DMS79 treated with DMSO at 0.1 percent for 48 hours (cell line): ENCODE measurements at regions not wholly inside any gene's neighbourhood (a gene's known extent, or its start where the extent isn't known, plus 50 kb on each side); places are given as distances from the start of the nearest gene placed in this dataset.
"Not testable (repeated sequence)": the region's sequence is repeated elsewhere in the genome, so short reads cannot be mapped to it uniquely, and the experiment has no call there.

Experiments used
- DNase-seq: peaks from one replicate; lab custom pipeline; 2025; lab: John Stamatoyannopoulos, UW

DNA sequence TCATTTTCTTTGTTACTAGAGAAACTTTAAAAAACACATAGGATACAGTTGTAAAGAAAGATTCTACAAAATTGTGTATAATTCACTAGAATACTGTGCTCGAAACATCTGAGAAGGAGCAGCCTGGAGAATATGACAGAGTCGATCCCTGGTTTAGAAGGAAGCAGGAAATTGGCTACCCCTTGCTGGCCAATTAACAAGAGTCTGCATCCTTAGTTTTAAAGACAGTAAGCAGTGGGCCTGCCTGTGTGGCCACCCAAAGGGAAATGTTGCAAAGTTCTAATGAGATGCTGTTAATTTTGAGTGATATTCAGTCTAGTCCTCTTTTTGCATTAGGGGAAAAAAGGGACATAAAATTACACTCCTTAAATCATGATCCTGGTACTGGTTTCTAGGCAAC lies 988.6 kb downstream of the PCDH17 start:
- no peak for DNase-seq

GRCh38 chr13:58625703-58626389 lies 994.3 kb downstream of the PCDH17 start:
- DNase-seq: no peak

DNA sequence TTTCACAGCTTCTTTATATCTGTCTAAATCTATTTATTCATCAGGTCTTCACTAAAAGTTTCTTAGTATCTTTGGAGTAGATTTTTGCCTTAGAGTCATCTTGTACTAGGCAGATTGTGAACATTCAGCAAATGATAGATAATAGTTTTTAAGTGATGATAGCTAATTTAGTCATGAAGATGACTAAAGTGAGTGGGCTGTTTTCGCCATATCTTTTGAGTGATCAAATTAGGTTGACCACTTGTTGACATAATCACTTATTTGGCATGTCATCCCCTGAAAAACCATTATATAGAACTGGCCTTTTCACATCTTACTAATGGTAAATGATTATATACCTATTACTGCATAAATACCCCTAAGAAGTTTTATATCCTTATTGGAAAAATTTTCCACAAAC lies 999.2 kb downstream of the PCDH17 start:
- DNase-seq: no peak

GRCh38 chr13:58633226-58633625 lies 1001.7 kb downstream of the PCDH17 start:
- DNase-seq: no peak

GRCh38 chr13:58655086-58655485 lies 1023.5 kb downstream of the PCDH17 start:
- DNase-seq: no peak

- no peak for DNase-seq
Observed at GRCh38 chr13:58660826-58661225, 1029.3 kb downstream of the PCDH17 start.

- DNase-seq: no peak
Observed at GRCh38 chr13:58666331-58666730, 1034.8 kb downstream of the PCDH17 start.

DNA sequence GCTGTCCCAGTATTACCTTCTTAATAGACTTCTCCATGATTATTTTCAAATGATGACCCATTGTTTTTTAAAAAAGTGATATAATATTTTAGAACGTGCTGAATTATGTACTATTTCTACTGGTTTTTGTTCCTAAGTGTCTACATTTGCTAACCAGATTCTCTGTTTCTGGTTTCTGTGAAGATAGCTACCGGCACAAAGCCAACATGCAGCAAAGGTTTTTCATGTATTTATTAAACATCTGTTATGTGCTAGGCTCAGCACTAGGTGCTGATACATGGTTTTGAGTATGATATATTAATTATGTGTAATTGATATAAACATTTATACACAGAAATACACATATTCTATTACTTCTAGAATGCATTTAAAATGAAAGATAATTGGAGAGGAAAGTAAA lies 1035.6 kb downstream of the PCDH17 start:
- DNase-seq: no peak

GRCh38 chr13:58680115-58680514 lies 1048.6 kb downstream of the PCDH17 start:
- no peak for DNase-seq

GRCh38 chr13:58682616-58683015 lies 1051.1 kb downstream of the PCDH17 start:
- no peak for DNase-seq

DNA sequence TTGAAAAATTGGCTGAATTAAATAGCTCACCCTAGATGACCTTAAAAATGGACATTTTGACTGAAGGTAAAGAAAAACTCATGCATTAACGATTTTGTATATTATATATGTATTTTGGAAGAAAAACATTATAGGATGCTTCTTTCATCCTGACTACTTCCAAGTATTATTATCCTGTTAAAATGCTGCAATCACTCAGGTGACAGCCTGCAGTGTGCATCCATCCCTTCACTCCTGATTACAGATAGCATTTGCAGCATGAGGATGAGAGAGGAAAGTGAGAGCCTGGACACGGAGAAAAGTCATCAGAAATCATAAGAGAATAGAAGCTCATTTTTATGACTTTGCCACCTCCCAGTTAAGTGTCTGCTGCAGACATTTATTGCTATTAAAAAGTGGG lies 1055.6 kb downstream of the PCDH17 start:
- no peak for DNase-seq

GRCh38 chr13:58698531-58698930 lies 1067.0 kb downstream of the PCDH17 start:
- DNase-seq: no peak

DNA sequence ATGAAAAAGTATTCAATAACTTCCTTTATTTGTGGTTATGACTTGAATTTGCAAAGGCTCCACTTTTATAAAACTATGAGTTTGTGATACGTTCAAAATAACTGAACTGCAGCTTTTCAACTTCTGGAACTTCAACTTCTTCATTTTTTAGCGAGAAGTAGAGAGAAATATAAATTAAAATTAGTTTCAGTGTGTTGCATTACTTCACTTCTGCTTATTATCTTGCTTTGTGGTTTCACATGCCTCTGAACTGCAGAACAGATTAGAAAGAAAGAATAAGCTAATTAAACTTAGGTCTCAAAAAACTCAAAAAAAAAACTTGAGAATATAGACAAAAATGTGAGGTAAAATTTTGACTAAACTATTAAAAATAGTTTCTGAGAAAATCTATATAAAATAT lies 1073.4 kb downstream of the PCDH17 start:
- no peak for DNase-seq

- no peak for DNase-seq
Observed at GRCh38 chr13:58706421-58706820, 1074.9 kb downstream of the PCDH17 start.

DNA sequence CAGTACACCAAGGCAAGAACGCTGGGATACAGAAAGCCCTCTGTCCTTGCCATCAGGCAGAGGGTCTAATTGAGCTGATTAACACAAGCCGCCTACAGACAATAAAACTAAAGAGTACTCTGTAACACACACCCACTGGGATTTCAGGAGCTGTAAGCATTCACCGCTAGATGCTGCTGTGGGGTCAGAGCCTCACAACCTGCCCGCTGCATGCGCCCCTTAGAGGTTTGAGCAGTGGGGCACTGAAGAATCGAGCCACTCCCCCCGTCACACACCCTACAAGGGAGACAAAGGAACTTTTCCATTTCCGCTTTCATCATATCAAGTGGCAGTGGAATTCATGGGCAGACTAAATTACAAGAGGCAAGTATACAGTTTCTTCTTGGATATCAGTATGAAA lies 1080.6 kb downstream of the PCDH17 start:
- DNase-seq: no peak

- not testable (repeated sequence) for DNase-seq
Observed at GRCh38 chr13:58714016-58714415, 1082.5 kb downstream of the PCDH17 start.

- DNase-seq: no peak
Observed at GRCh38 chr13:58721273-58721672, 1089.7 kb downstream of the PCDH17 start.

- DNase-seq: no peak
Observed at GRCh38 chr13:58728126-58728525, 1096.6 kb downstream of the PCDH17 start.

- DNase-seq: no peak
Observed at GRCh38 chr13:58729361-58729760, 1097.8 kb downstream of the PCDH17 start.

DNA sequence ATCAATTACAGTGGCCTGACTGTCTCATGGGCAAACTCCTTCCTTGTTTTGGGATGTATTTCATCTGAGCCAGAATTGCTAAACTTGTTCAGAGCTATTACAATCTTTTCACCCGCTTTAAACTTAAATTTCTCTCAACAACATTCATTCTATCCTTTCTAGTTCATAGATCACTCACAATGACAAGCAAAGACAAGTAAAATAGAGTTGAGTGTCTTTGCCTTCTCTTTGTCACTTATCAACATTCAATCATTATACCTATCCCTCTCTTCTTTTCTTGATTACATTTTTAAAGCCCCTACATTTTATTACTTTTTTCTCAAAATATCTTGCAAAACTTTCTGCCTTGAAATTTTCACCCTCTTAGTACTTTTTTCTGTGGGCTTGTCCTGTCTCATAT lies 1113.1 kb downstream of the PCDH17 start:
- DNase-seq: no peak

DNA sequence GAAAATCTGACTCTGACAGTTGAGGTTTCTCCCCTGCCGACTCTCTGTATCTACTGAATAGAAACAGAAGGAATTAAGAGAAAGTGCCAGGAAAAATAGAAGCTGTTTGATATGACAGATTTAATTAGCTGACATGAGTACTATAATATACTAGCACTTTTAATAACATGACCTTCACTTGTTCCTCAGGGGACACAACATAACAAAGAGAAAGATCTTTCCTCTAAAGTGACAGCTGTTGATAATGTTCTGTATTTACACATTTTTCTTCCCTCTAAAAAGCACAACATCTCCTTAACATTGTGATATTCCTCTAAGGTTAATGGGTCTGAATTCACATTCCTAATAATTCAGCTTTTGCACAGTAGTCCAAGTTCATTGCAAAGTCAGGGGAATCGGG lies 1136.0 kb downstream of the PCDH17 start:
- no peak for DNase-seq

DNA sequence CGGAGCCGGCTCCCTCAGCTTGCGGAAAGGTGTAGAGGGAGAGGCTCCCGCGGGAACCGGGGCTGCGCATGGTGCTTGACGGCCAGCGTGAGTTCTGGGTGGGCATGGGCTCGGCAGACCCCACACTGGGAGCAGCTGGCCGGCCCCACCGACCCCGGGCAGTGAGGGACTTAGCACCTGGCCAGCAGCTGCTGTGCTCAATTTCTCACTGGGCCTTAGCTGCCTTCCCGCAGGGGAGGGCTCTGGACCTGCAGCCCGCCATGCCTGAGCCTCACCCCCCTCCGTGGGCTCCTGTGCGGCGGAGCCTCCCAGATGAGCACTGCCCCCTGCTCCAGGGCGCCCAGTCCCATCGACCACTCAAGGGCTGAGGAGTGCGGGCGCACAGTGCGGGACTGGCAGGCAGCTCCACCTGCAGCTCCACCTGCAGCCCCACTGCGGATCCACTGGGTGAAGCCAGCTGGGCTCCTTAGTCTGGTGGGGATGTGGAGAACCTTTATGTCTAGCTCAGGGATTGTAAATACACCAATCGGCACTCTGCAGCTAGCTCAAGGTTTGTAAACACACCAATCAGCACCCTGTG lies 1141.8 kb downstream of the PCDH17 start:
- no peak for DNase-seq

DNA sequence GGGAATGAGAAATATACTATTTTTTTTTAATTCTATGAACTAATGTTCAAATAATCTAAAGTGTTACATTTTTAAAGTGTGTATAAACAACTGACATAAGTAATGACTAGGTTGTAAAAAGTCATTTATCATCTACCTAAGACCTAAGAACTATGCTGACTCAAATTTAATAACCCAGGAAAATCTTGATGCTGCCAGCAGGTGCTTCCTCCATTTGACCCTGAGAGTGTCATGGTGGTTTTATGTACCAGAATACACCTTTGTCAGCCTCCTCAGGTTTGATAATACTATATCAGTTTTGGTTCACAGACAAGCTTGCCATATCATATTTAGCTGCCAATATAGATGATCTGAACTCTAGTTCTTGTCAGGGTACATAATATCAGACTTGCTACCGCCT lies 1151.2 kb downstream of the PCDH17 start:
- DNase-seq: no peak

DNA sequence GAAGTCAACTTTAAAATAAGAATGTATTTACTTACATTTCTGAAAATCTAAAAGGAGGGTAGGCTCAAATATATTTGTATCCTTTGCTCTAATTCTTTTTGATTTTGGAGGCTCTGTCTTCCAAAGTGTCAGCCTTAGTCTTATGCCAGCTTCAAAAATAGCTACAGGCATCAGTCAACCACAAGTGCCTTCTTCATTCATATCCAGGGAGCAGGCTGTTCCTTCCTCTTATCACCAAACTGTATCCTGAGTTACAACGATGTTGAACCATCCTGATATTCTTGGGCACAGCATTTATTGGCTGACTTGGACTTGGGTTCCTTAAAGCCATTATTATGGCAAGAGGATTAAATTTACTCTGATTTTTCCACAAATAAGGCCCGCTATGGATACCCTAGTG lies 1161.3 kb downstream of the PCDH17 start:
- DNase-seq: peak; percentile 6
